DND-41 (cell line): ENCODE measurements at regions not wholly inside any gene's neighbourhood (a gene's known extent, or its start where the extent isn't known, plus 50 kb on each side); places are given as distances from the start of the nearest gene placed in this dataset.

Experiments used
- EZH2 ChIP-seq: IDR thresholded peaks from 3 replicates; pipeline ENCODE4 v1.6.1; 2012; ENCODE audit warnings: borderline replicate concordance, low read depth, mild to moderate bottlenecking, moderate library complexity, low read length, inconsistent platforms; ENCODE audit not compliant: severe bottlenecking
- TF ChIP-seq, protein P1 (sequence below): IDR thresholded peaks from 2 replicates; pipeline ENCODE4 v1.5.1; 2012; ENCODE audit warnings: borderline replicate concordance, low read length, moderate library complexity, mild to moderate bottlenecking; ENCODE audit not compliant: poor library complexity, severe bottlenecking; ENCODE audit errors: extremely low read depth

GRCh38 chr5:90285581-90285980, 124.0 kb downstream of the CETN3 start:
- TF ChIP-seq, protein P1, sequence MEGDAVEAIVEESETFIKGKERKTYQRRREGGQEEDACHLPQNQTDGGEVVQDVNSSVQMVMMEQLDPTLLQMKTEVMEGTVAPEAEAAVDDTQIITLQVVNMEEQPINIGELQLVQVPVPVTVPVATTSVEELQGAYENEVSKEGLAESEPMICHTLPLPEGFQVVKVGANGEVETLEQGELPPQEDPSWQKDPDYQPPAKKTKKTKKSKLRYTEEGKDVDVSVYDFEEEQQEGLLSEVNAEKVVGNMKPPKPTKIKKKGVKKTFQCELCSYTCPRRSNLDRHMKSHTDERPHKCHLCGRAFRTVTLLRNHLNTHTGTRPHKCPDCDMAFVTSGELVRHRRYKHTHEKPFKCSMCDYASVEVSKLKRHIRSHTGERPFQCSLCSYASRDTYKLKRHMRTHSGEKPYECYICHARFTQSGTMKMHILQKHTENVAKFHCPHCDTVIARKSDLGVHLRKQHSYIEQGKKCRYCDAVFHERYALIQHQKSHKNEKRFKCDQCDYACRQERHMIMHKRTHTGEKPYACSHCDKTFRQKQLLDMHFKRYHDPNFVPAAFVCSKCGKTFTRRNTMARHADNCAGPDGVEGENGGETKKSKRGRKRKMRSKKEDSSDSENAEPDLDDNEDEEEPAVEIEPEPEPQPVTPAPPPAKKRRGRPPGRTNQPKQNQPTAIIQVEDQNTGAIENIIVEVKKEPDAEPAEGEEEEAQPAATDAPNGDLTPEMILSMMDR, result no peak
- no peak for TF ChIP-seq EZH2
